NB4 (cell line): ENCODE measurements at regions not wholly inside any gene's neighbourhood (a gene's known extent, or its start where the extent isn't known, plus 50 kb on each side); places are given as distances from the start of the nearest gene placed in this dataset.
"Not testable (repeated sequence)": the region's sequence is repeated elsewhere in the genome, so short reads cannot be mapped to it uniquely, and the experiment has no call there.

ENCODE experiments used
- TF ChIP-seq, protein P1 (sequence below): IDR thresholded peaks from 2 replicates; pipeline ENCODE4 v1.6.1; 2011; ENCODE audit warnings: low read depth, low read length
- TF ChIP-seq, protein P2 (sequence below): IDR thresholded peaks from one replicate; pipeline ENCODE4 v1.5.1; 2012; ENCODE audit warnings: low read depth, low read length

DNA sequence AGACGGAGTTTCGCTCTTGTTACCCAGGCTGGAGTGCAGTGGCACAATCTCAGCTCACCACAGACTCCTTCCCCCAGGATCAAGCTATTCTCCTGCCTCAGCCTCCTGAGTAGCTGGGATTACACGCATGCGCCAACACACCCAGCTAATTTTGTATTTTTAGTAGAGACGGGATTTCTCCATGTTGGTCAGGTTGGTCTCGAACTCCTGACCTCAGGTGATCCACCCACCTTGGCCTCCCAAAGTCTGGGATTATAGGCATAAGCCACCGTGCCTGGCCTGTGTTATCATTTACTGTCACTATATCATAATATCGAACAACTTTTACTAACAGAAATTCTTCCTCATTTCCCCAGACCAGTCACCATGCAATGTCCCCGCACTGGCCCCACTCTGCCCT, 104.0 kb upstream of the DLG1 start:
- TF ChIP-seq, protein P1, sequence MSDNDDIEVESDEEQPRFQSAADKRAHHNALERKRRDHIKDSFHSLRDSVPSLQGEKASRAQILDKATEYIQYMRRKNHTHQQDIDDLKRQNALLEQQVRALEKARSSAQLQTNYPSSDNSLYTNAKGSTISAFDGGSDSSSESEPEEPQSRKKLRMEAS: not testable (repeated sequence)
- TF ChIP-seq, protein P2, sequence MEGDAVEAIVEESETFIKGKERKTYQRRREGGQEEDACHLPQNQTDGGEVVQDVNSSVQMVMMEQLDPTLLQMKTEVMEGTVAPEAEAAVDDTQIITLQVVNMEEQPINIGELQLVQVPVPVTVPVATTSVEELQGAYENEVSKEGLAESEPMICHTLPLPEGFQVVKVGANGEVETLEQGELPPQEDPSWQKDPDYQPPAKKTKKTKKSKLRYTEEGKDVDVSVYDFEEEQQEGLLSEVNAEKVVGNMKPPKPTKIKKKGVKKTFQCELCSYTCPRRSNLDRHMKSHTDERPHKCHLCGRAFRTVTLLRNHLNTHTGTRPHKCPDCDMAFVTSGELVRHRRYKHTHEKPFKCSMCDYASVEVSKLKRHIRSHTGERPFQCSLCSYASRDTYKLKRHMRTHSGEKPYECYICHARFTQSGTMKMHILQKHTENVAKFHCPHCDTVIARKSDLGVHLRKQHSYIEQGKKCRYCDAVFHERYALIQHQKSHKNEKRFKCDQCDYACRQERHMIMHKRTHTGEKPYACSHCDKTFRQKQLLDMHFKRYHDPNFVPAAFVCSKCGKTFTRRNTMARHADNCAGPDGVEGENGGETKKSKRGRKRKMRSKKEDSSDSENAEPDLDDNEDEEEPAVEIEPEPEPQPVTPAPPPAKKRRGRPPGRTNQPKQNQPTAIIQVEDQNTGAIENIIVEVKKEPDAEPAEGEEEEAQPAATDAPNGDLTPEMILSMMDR: not testable (repeated sequence)
